CD8-positive, alpha-beta memory T cell (primary cell): ENCODE measurements at regions not wholly inside any gene's neighbourhood (a gene's known extent, or its start where the extent isn't known, plus 50 kb on each side); places are given as distances from the start of the nearest gene placed in this dataset.

Source experiments
- CTCF ChIA-PET: fragments of 350-600 bp; sonication (Branson Sonifier 250); formaldehyde crosslinking; loops from one replicate; lab custom pipeline; 2021; ENCODE audit warnings: antibody characterized with exemption; lab: Charles Lee
- POLR2A ChIA-PET: fragments of 350-600 bp; sonication (Branson Sonifier 250); formaldehyde crosslinking; loops from one replicate; lab custom pipeline; 2021; ENCODE audit warnings: antibody characterized with exemption; lab: Charles Lee
- DNase-seq, 5 donors: peaks; one replicate each; pipeline versions ENCODE4 v3.0.0 to v3.0.0-alpha.2; 2020 to 2022; ENCODE audit warnings: mixed read lengths in 1 of 5
- H3K27ac ChIP-seq: one replicate; pipeline ENCODE4 v1.7.0; 2013; ENCODE audit warnings: low read depth, mild to moderate bottlenecking, low read length, moderate library complexity
- H3K27me3 ChIP-seq: 2 replicates; pipeline ENCODE4 v1.7.0; 2013; ENCODE audit warnings: low read length, mild to moderate bottlenecking; ENCODE audit not compliant: insufficient read depth, poor library complexity, severe bottlenecking
- H3K36me3 ChIP-seq: 2 replicates; pipeline ENCODE4 v1.7.0; 2013; ENCODE audit warnings: mild to moderate bottlenecking, low read length, moderate library complexity; ENCODE audit not compliant: insufficient read depth
- H3K4me1 ChIP-seq: 2 replicates; pipeline ENCODE4 v1.7.0; 2013; ENCODE audit warnings: mild to moderate bottlenecking, low read length, moderate library complexity; ENCODE audit not compliant: insufficient read depth
- H3K4me3 ChIP-seq: 2 replicates; pipeline ENCODE4 v1.7.0; 2013; ENCODE audit warnings: mild to moderate bottlenecking, low read length
- H3K9me3 ChIP-seq: 2 replicates; pipeline ENCODE4 v1.7.0; 2013; ENCODE audit warnings: mild to moderate bottlenecking, low read length
- H3K27ac Mint-ChIP-seq, 8 donors: one replicate each; pipeline ENCODE4 v1.8.0; 2020 to 2021; ENCODE audit warnings: mixed read lengths in 8 of 8, mild to moderate bottlenecking in 6 of 8, inconsistent platforms in 3 of 8, moderate library complexity in 3 of 8
- H3K27me3 Mint-ChIP-seq, 2 donors: one replicate each; pipeline ENCODE4 v1.8.0; 2020 to 2021; ENCODE audit warnings: mixed read lengths in 2 of 2, mild to moderate bottlenecking in 1 of 2, moderate library complexity in 1 of 2
- H3K36me3 Mint-ChIP-seq, 3 donors: one replicate each; pipeline ENCODE4 v1.8.0; 2020 to 2021; ENCODE audit warnings: mixed read lengths in 3 of 3, inconsistent platforms in 1 of 3, mild to moderate bottlenecking in 1 of 3
- H3K4me1 Mint-ChIP-seq, 3 donors: one replicate each; pipeline ENCODE4 v1.8.0; 2020 to 2021; ENCODE audit warnings: mixed read lengths in 3 of 3, inconsistent platforms in 1 of 3, mild to moderate bottlenecking in 1 of 3
- H3K4me3 Mint-ChIP-seq, 7 donors: one replicate each; pipeline ENCODE4 v1.8.0; 2020 to 2021; ENCODE audit warnings: mixed read lengths in 7 of 7, mild to moderate bottlenecking in 6 of 7, moderate library complexity in 4 of 7, inconsistent platforms in 2 of 7
- H3K9me3 Mint-ChIP-seq, 5 donors: one replicate each; pipeline ENCODE4 v1.8.0; 2020 to 2022; ENCODE audit warnings: mixed read lengths in 5 of 5, mild to moderate bottlenecking in 3 of 5, moderate library complexity in 2 of 5, inconsistent platforms in 1 of 5

DNA sequence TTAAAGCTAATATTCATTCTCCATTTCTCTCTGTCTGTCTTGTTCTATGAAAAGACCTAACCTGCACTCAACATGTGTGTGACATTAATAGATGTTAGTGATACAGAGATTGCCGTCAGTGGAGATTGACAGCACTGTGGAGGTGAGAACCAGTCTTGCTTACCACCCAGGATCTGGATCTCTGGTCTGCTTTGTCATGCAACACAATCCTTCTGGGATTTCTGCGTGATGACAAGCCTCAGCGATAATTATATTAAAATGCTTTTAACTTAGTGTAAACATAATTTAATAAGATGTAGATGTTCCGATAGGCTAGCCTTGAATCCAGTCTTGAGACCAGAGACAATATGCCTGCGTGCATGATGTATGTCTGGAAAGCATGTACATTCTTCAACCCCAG lies 262.0 kb upstream of the ZNF717 start:
- H3K27me3 Mint-ChIP-seq, result no peaks in the 10 kb centered on the region
- no peak overlapping the region for H3K4me3 ChIP-seq
- H3K27ac Mint-ChIP-seq, result no peak overlapping the region
- no peak for DNase-seq
- no peaks in the 10 kb centered on the region for H3K9me3 ChIP-seq
- H3K36me3 ChIP-seq, result no peaks in the 10 kb centered on the region
- H3K4me1 ChIP-seq, result no peaks in the 10 kb centered on the region
- H3K36me3 Mint-ChIP-seq, result no peaks in the 10 kb centered on the region
- no peak overlapping the region for H3K4me3 Mint-ChIP-seq
- peaks cover 8 to 22% (median 9%) of the 10 kb centered on the region in 5 donors for H3K9me3 Mint-ChIP-seq
- H3K27me3 ChIP-seq, result no peaks in the 10 kb centered on the region
- ChIA-PET CTCF (no interaction called here), POLR2A (no interaction called here)
- no peaks in the 10 kb centered on the region for H3K4me1 Mint-ChIP-seq
- H3K27ac ChIP-seq, result no peak overlapping the region

DNA sequence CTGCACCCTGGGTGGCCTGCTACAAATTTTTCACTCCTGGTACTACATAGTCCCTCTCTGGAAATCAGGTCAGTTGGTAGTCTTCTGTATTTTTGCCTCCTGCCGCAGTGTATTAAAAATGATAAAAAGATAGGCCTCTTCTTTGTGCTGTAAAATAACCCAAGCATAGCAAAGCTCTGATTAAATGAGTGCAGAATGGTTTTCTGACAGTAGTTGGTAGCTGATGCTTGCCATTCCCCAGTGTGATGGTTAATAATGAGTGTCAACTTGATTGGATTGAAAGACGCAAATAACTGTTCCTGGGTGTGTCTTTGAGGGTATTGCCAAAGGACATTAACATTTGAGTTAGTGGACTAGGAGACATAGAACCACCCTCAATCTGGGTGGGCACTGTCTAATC lies 264.4 kb upstream of the ZNF717 start:
- H3K27ac ChIP-seq, result no peak overlapping the region
- no peak overlapping the region for H3K4me3 ChIP-seq
- H3K9me3 ChIP-seq, result no peaks in the 10 kb centered on the region
- ChIA-PET POLR2A (no interaction called here), CTCF (no interaction called here)
- H3K4me1 Mint-ChIP-seq, result no peaks in the 10 kb centered on the region
- no peaks in the 10 kb centered on the region for H3K27me3 Mint-ChIP-seq
- no peaks in the 10 kb centered on the region for H3K36me3 ChIP-seq
- peaks cover 3 to 22% (median 9%) of the 10 kb centered on the region in 5 donors for H3K9me3 Mint-ChIP-seq
- no peak overlapping the region for H3K4me3 Mint-ChIP-seq
- H3K27ac Mint-ChIP-seq, result no peak overlapping the region
- DNase-seq, result no peak
- no peaks in the 10 kb centered on the region for H3K27me3 ChIP-seq
- H3K36me3 Mint-ChIP-seq, result no peaks in the 10 kb centered on the region
- no peaks in the 10 kb centered on the region for H3K4me1 ChIP-seq

DNA sequence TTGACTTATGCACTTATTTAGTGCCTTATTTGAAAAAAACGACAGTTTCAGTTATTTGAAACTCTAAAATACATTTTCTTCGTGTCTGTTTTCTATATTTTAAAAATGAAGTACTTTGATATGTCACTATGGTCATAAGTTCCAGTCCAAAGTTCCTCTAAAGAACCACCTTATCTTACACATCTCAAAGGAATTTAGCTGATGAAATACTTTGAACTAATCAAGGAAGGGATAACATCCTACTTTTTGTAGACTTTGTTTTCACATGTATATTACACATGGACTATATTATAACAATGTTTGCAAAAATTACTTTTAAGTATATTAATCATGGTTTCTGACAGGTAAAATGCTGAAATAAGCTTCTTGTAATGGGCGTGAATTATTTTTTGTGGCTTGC lies 265.8 kb upstream of the ZNF717 start:
- POLR2A ChIA-PET, result no interaction called here

DNA sequence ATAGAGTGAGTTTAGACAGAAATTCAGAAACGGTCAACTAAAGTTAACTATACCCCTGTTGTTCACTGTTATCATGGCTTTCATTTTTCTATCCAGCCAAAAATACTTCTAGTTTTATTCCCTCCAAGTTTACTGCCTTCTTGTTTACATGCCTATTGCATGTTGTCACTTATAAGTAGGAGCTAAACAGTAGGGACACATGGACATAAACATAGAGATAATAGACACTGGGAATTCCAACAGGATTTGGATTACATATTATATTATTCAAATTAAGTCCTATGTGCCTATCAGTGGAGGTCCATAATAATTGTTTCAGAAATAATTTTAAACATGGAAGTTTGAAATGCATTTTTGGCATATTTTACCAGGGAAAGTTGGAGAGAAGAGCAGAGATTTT lies 269.1 kb upstream of the ZNF717 start:
- no peaks in the 10 kb centered on the region for H3K36me3 Mint-ChIP-seq
- Histone ChIP-seq H3K9me3 (no peaks in the 10 kb centered on the region), H3K27me3 (no peaks in the 10 kb centered on the region), H3K4me3 (no peak overlapping the region), H3K4me1 (no peaks in the 10 kb centered on the region), H3K27ac (no peak overlapping the region), H3K36me3 (no peaks in the 10 kb centered on the region)
- no peak overlapping the region for H3K4me3 Mint-ChIP-seq
- no peaks in the 10 kb centered on the region for H3K4me1 Mint-ChIP-seq
- no peak overlapping the region for H3K27ac Mint-ChIP-seq
- H3K9me3 Mint-ChIP-seq, result peaks cover 2 to 18% (median 9%) of the 10 kb centered on the region in 5 donors
- H3K27me3 Mint-ChIP-seq, result no peaks in the 10 kb centered on the region
- no peak for DNase-seq
- POLR2A ChIA-PET, result no interaction called here
- CTCF ChIA-PET, result no interaction called here

More for the DNA sequence above, 265.8 kb upstream of the ZNF717 start:
- CTCF ChIA-PET, result no interaction called here
- no peaks in the 10 kb centered on the region for H3K36me3 ChIP-seq
- no peak overlapping the region for H3K27ac Mint-ChIP-seq
- no peak overlapping the region for H3K4me3 ChIP-seq
- H3K36me3 Mint-ChIP-seq, result no peaks in the 10 kb centered on the region
- no peaks in the 10 kb centered on the region for H3K27me3 Mint-ChIP-seq
- no peaks in the 10 kb centered on the region for H3K27me3 ChIP-seq
- no peak for DNase-seq
- H3K4me1 ChIP-seq, result no peaks in the 10 kb centered on the region
- no peak overlapping the region for H3K27ac ChIP-seq
- H3K9me3 ChIP-seq, result no peaks in the 10 kb centered on the region
- no peak overlapping the region for H3K4me3 Mint-ChIP-seq
- H3K4me1 Mint-ChIP-seq, result no peaks in the 10 kb centered on the region
- peaks cover 0 to 22% (median 9%) of the 10 kb centered on the region in 5 donors for H3K9me3 Mint-ChIP-seq

DNA sequence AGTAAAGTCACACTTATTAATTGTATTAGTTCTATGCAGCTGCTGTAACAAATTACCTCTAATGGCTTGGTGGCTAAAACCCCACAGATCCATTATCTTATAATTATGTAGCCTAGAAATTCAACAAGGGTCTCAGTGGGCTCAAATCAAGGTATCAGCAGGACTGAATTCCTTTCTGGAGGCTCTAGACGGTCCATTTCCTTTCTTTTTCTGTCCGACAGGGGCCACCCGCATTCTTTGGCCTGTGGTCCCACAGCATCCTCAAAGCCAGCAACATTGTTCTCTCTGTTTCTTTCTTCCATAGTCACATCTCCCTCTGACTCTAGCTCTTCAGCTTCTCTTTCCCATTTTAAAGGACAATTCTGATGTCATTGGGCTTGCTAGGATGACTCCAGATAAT lies 276.3 kb upstream of the ZNF717 start:
- no peaks in the 10 kb centered on the region for H3K36me3 Mint-ChIP-seq

DNA sequence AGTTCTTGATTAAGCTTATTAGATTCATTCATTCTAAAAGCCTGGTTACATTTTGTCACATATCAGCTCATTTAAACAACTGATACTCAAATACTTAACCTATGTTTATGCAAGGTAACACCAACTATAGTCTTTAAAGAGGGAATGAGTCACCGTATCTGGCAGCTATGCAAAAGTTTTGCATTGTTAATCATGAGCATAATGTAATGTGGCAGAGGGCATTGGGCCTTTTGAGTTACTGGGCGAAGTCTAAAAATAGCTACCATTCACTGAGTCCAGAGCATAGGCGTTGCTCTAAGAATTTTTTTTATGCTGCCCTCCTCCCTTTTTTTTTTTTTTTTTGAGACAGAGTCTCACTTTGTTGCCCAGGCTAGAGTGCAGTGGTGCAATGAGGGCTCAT lies 277.7 kb upstream of the ZNF717 start:
- H3K4me3 ChIP-seq, result no peak overlapping the region
- no peaks in the 10 kb centered on the region for H3K27me3 ChIP-seq
- Mint-ChIP-seq H3K27ac (no peak overlapping the region), H3K4me3 (no peak overlapping the region), H3K9me3 (peaks cover under 1 to 18% (median 6%) of the 10 kb centered on the region in 5 donors), H3K4me1 (no peaks in the 10 kb centered on the region), H3K36me3 (no peaks in the 10 kb centered on the region), H3K27me3 (no peaks in the 10 kb centered on the region)
- DNase-seq, result no peak
- POLR2A ChIA-PET, result no interaction called here
- no peaks in the 10 kb centered on the region for H3K4me1 ChIP-seq
- CTCF ChIA-PET, result no interaction called here
- H3K9me3 ChIP-seq, result no peaks in the 10 kb centered on the region
- no peaks in the 10 kb centered on the region for H3K36me3 ChIP-seq
- no peak overlapping the region for H3K27ac ChIP-seq

More for the DNA sequence above, 276.3 kb upstream of the ZNF717 start:
- Histone ChIP-seq H3K4me3 (no peak overlapping the region), H3K9me3 (no peaks in the 10 kb centered on the region), H3K27ac (no peak overlapping the region), H3K27me3 (no peaks in the 10 kb centered on the region), H3K4me1 (no peaks in the 10 kb centered on the region), H3K36me3 (no peaks in the 10 kb centered on the region)
- H3K9me3 Mint-ChIP-seq, result peaks cover 0 to 25% (median 2%) of the 10 kb centered on the region in 5 donors
- no peak for DNase-seq
- H3K4me1 Mint-ChIP-seq, result no peaks in the 10 kb centered on the region
- H3K27ac Mint-ChIP-seq, result no peak overlapping the region
- no peaks in the 10 kb centered on the region for H3K27me3 Mint-ChIP-seq
- CTCF ChIA-PET, result no interaction called here
- POLR2A ChIA-PET, result no interaction called here
- H3K4me3 Mint-ChIP-seq, result no peak overlapping the region

DNA sequence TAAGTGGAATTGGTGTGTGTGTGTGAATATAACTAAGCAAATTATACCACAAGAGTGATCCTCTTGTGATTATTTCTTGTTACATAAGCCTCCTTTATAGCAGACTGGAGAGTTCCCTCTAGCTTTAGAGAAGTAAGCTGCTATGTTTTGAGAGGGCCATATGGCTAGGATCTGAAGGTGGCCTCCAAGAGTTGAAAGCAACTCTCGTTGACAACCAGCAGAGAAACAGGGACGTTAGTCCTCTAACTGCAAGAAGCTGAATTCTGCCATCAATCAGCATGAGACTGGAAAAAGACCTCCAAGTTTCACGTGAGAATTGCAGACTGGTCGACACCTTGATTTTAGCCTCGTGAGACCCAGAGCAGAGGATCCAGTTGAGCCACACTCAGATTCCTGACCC lies 278.5 kb upstream of the ZNF717 start:
- H3K27me3 Mint-ChIP-seq, result no peaks in the 10 kb centered on the region
- Histone ChIP-seq H3K4me3 (no peak overlapping the region), H3K27ac (no peak overlapping the region), H3K27me3 (no peaks in the 10 kb centered on the region), H3K9me3 (no peaks in the 10 kb centered on the region), H3K36me3 (no peaks in the 10 kb centered on the region), H3K4me1 (no peaks in the 10 kb centered on the region)
- H3K4me1 Mint-ChIP-seq, result no peaks in the 10 kb centered on the region
- H3K36me3 Mint-ChIP-seq, result no peaks in the 10 kb centered on the region
- no peak for DNase-seq
- CTCF ChIA-PET, result no interaction called here
- H3K27ac Mint-ChIP-seq, result no peak overlapping the region
- H3K4me3 Mint-ChIP-seq, result no peak overlapping the region
- H3K9me3 Mint-ChIP-seq, result peaks cover 0 to 22% (median 7%) of the 10 kb centered on the region in 5 donors
- POLR2A ChIA-PET, result no interaction called here

DNA sequence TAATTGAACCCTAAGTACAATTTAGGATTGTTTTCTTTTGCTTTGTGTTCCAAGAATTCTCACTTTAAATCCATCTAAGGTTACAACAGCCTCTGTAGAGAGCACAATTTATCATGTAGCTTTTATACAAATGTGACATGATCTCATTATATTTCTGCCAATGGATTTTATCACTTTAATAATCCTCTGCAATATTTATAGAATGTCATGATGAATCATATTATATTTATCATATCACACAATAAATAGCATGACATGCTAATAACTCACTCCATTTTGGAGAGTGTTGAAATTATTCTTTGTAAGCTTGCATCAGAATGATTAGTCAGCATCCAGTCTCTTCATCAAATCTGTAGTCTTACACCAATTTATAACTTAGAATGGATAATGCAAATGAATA lies 280.6 kb upstream of the ZNF717 start:
- H3K27ac Mint-ChIP-seq, result no peak overlapping the region
- CTCF ChIA-PET, result no interaction called here

DNA sequence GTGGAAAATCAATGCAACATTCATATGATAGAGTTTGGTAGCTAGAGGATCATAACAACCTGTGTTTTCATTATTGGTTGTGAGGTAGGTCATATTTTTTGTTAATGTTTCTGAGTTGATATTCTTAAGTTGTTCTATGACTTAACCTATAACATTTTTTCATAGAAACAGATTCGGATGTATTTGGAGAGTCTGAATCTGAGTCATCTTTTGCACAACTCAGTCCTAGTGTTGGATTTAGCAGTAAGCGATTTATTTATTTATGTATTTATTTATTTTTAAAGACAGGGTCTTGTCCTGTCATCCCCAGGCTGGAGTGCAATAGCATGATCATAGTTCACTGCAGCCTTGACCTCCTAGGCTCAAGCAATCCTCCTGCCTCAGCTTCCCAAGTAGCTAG lies 292.8 kb upstream of the ZNF717 start:
- H3K9me3 Mint-ChIP-seq, result peaks cover 3 to 19% (median 16%) of the 10 kb centered on the region in 5 donors
- no peak overlapping the region for H3K4me3 Mint-ChIP-seq
- ChIA-PET CTCF (no interaction called here), POLR2A (no interaction called here)
- H3K4me3 ChIP-seq, result no peak overlapping the region
- H3K27ac ChIP-seq, result no peak overlapping the region
- no peaks in the 10 kb centered on the region for H3K36me3 ChIP-seq
- H3K4me1 ChIP-seq, result no peaks in the 10 kb centered on the region
- no peak overlapping the region for H3K27ac Mint-ChIP-seq
- H3K27me3 Mint-ChIP-seq, result no peaks in the 10 kb centered on the region
- H3K9me3 ChIP-seq, result no peaks in the 10 kb centered on the region
- H3K36me3 Mint-ChIP-seq, result no peaks in the 10 kb centered on the region
- H3K27me3 ChIP-seq, result no peaks in the 10 kb centered on the region
- no peaks in the 10 kb centered on the region for H3K4me1 Mint-ChIP-seq
- DNase-seq, result no peak

More for the DNA sequence above, 280.6 kb upstream of the ZNF717 start:
- Mint-ChIP-seq H3K4me1 (no peaks in the 10 kb centered on the region), H3K9me3 (peaks cover 2 to 26% (median 15%) of the 10 kb centered on the region in 5 donors), H3K4me3 (no peak overlapping the region), H3K36me3 (no peaks in the 10 kb centered on the region), H3K27me3 (no peaks in the 10 kb centered on the region)
- no peaks in the 10 kb centered on the region for H3K27me3 ChIP-seq
- no peaks in the 10 kb centered on the region for H3K36me3 ChIP-seq
- no peaks in the 10 kb centered on the region for H3K9me3 ChIP-seq
- POLR2A ChIA-PET, result no interaction called here
- H3K4me3 ChIP-seq, result no peak overlapping the region
- no peak for DNase-seq
- H3K27ac ChIP-seq, result no peak overlapping the region
- no peaks in the 10 kb centered on the region for H3K4me1 ChIP-seq
